ENCODE measurements at regions not wholly inside any gene's neighbourhood (a gene's known extent, or its start where the extent isn't known, plus 50 kb on each side); places are given as distances from the start of the nearest gene placed in this dataset.
"Not testable (repeated sequence)": the region's sequence is repeated elsewhere in the genome, so short reads cannot be mapped to it uniquely, and the experiment has no call there.

DNA sequence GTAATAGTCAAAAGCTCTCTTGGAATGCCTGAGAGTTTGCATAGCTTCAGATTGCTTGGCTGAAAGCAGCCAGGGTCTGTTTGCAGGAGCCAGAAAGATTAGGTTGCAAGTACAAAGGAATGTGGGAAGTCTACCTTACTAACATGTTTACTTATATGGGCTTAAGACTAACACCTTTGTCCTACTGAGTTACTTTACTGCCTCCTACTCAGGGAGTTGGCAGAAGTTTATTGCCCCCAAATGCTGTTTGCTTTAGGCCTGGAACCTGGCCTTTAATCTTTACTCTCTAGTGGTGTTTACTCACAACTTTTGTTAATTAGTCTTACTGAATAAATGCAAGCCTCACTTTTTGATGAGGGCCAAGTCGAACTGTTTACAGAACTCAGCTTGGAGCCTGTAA lies 219.4 kb upstream of the ZC4H2 start:
- intact Hi-C loops (cut with DNase I; ENCODE audit: low total_unique reads): no loop called here
- WGBS, 5 donors: 12 to 33% (median 20%) methylated on average over 1 of the region's 1 CpG
- DNase-seq: peak in 1 of 2 donors; percentile 55

DNA sequence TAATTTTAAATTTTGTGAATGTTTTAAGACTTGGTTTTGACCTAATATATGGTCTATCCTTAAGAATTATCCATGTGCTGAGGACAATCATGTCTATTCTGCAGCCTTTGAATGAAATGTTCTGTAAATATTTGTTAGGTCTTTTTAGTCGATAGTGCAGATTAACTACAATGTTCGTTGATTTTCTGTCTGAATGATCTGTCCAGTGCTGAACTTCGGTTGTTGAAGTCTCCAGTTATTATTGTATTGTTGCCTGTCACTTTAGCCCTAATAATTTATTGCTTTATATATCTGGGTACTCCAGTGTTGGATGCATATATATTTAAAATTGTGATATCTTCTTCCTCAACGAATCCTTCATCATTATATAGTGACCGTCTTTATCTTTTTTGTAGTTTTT lies 218.3 kb upstream of the ZC4H2 start:
- DNase-seq: no peak
- peaks cover 0 to 9% (median 3%) of the 10 kb centered on the region in 4 donors for H3K4me1 ChIP-seq
- TF ChIP-seq, protein P1, sequence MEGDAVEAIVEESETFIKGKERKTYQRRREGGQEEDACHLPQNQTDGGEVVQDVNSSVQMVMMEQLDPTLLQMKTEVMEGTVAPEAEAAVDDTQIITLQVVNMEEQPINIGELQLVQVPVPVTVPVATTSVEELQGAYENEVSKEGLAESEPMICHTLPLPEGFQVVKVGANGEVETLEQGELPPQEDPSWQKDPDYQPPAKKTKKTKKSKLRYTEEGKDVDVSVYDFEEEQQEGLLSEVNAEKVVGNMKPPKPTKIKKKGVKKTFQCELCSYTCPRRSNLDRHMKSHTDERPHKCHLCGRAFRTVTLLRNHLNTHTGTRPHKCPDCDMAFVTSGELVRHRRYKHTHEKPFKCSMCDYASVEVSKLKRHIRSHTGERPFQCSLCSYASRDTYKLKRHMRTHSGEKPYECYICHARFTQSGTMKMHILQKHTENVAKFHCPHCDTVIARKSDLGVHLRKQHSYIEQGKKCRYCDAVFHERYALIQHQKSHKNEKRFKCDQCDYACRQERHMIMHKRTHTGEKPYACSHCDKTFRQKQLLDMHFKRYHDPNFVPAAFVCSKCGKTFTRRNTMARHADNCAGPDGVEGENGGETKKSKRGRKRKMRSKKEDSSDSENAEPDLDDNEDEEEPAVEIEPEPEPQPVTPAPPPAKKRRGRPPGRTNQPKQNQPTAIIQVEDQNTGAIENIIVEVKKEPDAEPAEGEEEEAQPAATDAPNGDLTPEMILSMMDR (IDR thresholded peaks at IDR 0.05): no peak
- no peak for TF ChIP-seq POLR2A (IDR thresholded peaks at IDR 0.05)
- TF ChIP-seq POLR2AphosphoS5 (IDR thresholded peaks at IDR 0.05): no peak
- TF ChIP-seq EP300 (IDR thresholded peaks at IDR 0.05): no peak
- H3K27ac ChIP-seq: no peak overlapping the region
- no peak overlapping the region for H3K4me3 ChIP-seq
- H3K36me3 ChIP-seq: no peaks in the 10 kb centered on the region
- no peaks in the 10 kb centered on the region for H3K27me3 ChIP-seq
- H3K9me3 ChIP-seq: no peaks in the 10 kb centered on the region
- intact Hi-C loops (cut with DNase I; ENCODE audit: low total_unique reads): no loop called here
- WGBS, 5 donors: 46 to 61% (median 51%) methylated on average over 5 of the region's 5 CpGs

More for the DNA sequence above, 219.4 kb upstream of the ZC4H2 start:
- H3K4me1 ChIP-seq: peaks cover 0 to 9% (median 3%) of the 10 kb centered on the region in 4 donors
- no peaks in the 10 kb centered on the region for H3K9me3 ChIP-seq
- peak overlapping the region in 3 of 5 donors; percentile 37 to 46 (median 46) for H3K27ac ChIP-seq
- no peak for TF ChIP-seq POLR2A (IDR thresholded peaks at IDR 0.05)
- TF ChIP-seq EP300 (IDR thresholded peaks at IDR 0.05): no peak
- no peak for TF ChIP-seq POLR2AphosphoS5 (IDR thresholded peaks at IDR 0.05)
- TF ChIP-seq, protein P1 (IDR thresholded peaks at IDR 0.05): no peak
- H3K27me3 ChIP-seq: no peaks in the 10 kb centered on the region
- no peak overlapping the region for H3K4me3 ChIP-seq
- H3K36me3 ChIP-seq: no peaks in the 10 kb centered on the region

DNA sequence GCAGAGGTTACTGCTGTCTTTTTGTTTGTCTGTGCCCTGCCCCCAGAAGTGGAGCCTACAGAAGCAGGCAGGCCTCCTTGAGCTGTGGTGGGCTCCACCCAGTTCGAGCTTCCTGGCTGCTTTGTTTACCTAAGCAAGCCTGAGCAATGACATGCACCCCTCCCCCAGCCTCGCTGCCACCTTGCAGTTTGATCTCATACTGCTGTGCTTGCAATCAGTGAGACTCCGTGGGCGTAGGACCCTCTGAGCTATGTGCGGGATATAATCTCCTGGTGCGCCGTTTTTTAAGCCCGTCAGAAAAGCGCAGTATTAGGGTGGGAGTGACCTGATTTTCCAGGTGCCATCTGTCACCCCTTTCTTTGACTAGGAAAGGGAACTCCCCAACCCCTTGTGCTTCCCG lies 187.1 kb upstream of the ZC4H2 start:
- H3K36me3 ChIP-seq; H3K4me1 ChIP-seq; H3K27me3 ChIP-seq; DNase-seq; H3K27ac ChIP-seq; H3K4me3 ChIP-seq; intact Hi-C loops (cut with DNase I; ENCODE audit: low total_unique reads): not testable (repeated sequence)
- WGBS, 5 donors: 87 to 99% (median 93%) methylated on average over 6 to 10 of the region's 10 CpGs
- H3K9me3 ChIP-seq: peaks cover 0 to 57% (median 21%) of the 10 kb centered on the region in 4 donors

DNA sequence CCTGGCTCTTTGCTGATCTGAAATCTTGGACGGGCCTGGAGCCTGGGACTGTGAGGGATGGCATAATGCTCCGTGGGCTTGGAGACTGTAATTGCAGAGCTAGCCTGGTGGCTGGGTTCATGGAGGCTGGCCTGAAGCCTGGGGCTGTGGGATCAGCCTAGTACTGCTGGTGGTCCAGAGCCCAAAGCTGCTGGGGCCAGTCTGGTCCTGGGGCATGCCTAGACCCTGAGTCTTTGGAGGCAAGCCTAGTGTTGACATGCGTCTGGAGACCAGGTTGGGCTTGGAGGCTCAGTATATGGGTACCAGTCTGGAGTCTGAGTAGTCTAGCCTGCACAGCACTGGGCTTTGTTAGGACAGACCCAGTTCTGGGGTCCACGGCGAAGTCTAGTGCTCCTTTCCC lies 172.0 kb upstream of the ZC4H2 start:
- Histone ChIP-seq H3K27me3 (no peaks in the 10 kb centered on the region), H3K27ac (no peak overlapping the region), H3K36me3 (no peaks in the 10 kb centered on the region), H3K4me1 (no peaks in the 10 kb centered on the region), H3K4me3 (no peak overlapping the region), H3K9me3 (peaks cover 0 to 28% (median 6%) of the 10 kb centered on the region in 4 donors)
- 86 to 99% (median 91%) methylated on average over 4 to 5 of the region's 5 CpGs; no CpG with 5 or more reads in 1 of the 5 donors for WGBS, 5 donors
- no peak for DNase-seq
- intact Hi-C loops (cut with DNase I; ENCODE audit: low total_unique reads): no loop called here
- TF ChIP-seq EP300 (IDR thresholded peaks at IDR 0.05) (no peak), POLR2A (IDR thresholded peaks at IDR 0.05) (no peak), POLR2AphosphoS5 (IDR thresholded peaks at IDR 0.05) (no peak)
- TF ChIP-seq, protein P1 (IDR thresholded peaks at IDR 0.05): no peak

DNA sequence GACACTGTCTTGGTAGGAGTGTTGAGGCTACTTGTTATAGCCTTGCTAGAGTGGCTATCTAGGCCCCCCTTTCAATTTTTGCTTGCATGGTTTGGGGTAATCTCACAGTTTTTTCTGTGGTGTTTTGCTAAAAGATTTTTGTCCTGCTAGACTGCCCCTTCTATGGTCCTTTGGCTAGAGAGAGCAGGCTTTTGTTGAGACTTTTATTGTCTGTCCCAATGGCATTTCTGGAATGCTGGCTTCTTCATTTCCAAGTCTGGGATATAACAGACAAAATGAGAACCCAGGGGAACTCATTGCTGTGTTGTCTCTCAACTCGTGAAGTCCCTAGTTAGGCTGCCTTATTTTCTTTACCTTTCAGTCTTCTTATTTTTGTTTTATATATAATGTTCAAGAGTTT lies 160.2 kb upstream of the ZC4H2 start:
- no peaks in the 10 kb centered on the region for H3K27me3 ChIP-seq
- H3K27ac ChIP-seq: no peak overlapping the region
- no peaks in the 10 kb centered on the region for H3K4me1 ChIP-seq
- intact Hi-C loops (cut with DNase I; ENCODE audit: low total_unique reads): no loop called here
- no peak overlapping the region for H3K4me3 ChIP-seq
- H3K36me3 ChIP-seq: no peaks in the 10 kb centered on the region
- peaks cover 0 to 2% (median 1%) of the 10 kb centered on the region in 4 donors for H3K9me3 ChIP-seq
- TF ChIP-seq POLR2AphosphoS5 (IDR thresholded peaks at IDR 0.05) (no peak), POLR2A (IDR thresholded peaks at IDR 0.05) (no peak), EP300 (IDR thresholded peaks at IDR 0.05) (no peak)
- TF ChIP-seq, protein P1 (IDR thresholded peaks at IDR 0.05): no peak
- 50 to 91% (median 65%) methylated on average over 1 of the region's 1 CpG for WGBS, 5 donors
- no peak for DNase-seq
